ENCODE measurements at regions not wholly inside any gene's neighbourhood (a gene's known extent, or its start where the extent isn't known, plus 50 kb on each side); places are given as distances from the start of the nearest gene placed in this dataset.

GRCh38 chr3:147216143-147216673, 190.1 kb downstream of the ZIC4 start:
- no peak for DNase-seq (ENCODE audit: low read depth)
- no peak overlapping the region for H3K4me3 ChIP-seq (ENCODE audit: low read depth, low read length)
- TF ChIP-seq CTCF (IDR thresholded peaks at IDR 0.05; ENCODE audit: insufficient read depth, low read depth, low read length, missing control alignments): no peak

GRCh38 chr3:147215660-147216059, 190.7 kb downstream of the ZIC4 start:
- DNase-seq (ENCODE audit: low read depth): no peak
- TF ChIP-seq CTCF (IDR thresholded peaks at IDR 0.05; ENCODE audit: insufficient read depth, low read depth, low read length, missing control alignments): no peak
- no peak overlapping the region for H3K4me3 ChIP-seq (ENCODE audit: low read depth, low read length)

- no peak overlapping the region for H3K4me3 ChIP-seq (ENCODE audit: low read depth, low read length)
- no peak for TF ChIP-seq CTCF (IDR thresholded peaks at IDR 0.05; ENCODE audit: insufficient read depth, low read depth, low read length, missing control alignments)
- no peak for DNase-seq (ENCODE audit: low read depth)
Observed at GRCh38 chr3:147213633-147214032, 192.7 kb downstream of the ZIC4 start.

GRCh38 chr3:147210676-147211075, 195.7 kb downstream of the ZIC4 start:
- no peak for DNase-seq (ENCODE audit: low read depth)
- H3K4me3 ChIP-seq (ENCODE audit: low read depth, low read length): no peak overlapping the region
- no peak for TF ChIP-seq CTCF (IDR thresholded peaks at IDR 0.05; ENCODE audit: insufficient read depth, low read depth, low read length, missing control alignments)

GRCh38 chr3:147201086-147201485, 205.3 kb downstream of the ZIC4 start:
- no peak for TF ChIP-seq CTCF (IDR thresholded peaks at IDR 0.05; ENCODE audit: insufficient read depth, low read depth, low read length, missing control alignments)
- no peak overlapping the region for H3K4me3 ChIP-seq (ENCODE audit: low read depth, low read length)
- DNase-seq (ENCODE audit: low read depth): no peak

GRCh38 chr3:147200545-147200944, 205.8 kb downstream of the ZIC4 start:
- no peak for TF ChIP-seq CTCF (IDR thresholded peaks at IDR 0.05; ENCODE audit: insufficient read depth, low read depth, low read length, missing control alignments)
- H3K4me3 ChIP-seq (ENCODE audit: low read depth, low read length): no peak overlapping the region
- no peak for DNase-seq (ENCODE audit: low read depth)

GRCh38 chr3:147197739-147198138, 208.6 kb downstream of the ZIC4 start:
- H3K4me3 ChIP-seq (ENCODE audit: low read depth, low read length): no peak overlapping the region
- TF ChIP-seq CTCF (IDR thresholded peaks at IDR 0.05; ENCODE audit: insufficient read depth, low read depth, low read length, missing control alignments): no peak
- DNase-seq (ENCODE audit: low read depth): peak; percentile 3

Measured in GM12865 (cell line).